Epithelial cell of esophagus (primary cell): ENCODE measurements at regions not wholly inside any gene's neighbourhood (a gene's known extent, or its start where the extent isn't known, plus 50 kb on each side); places are given as distances from the start of the nearest gene placed in this dataset.

Source experiments
- DNase-seq: peaks from one replicate; pipeline ENCODE4 v3.0.0; 2010; ENCODE audit warnings: low read depth
- H3K4me3 ChIP-seq: 2 replicates; pipeline ENCODE4 v1.5.1; 2011; ENCODE audit warnings: mild to moderate bottlenecking, low read length, control low read depth
- CTCF ChIP-seq: IDR thresholded peaks from 2 replicates; pipeline ENCODE4 v1.5.1; 2011; ENCODE audit warnings: low read depth, mild to moderate bottlenecking, low read length, control low read depth, inconsistent platforms; ENCODE audit not compliant: insufficient read depth; ENCODE audit errors: missing control alignments

- H3K4me3 ChIP-seq = no peak overlapping the region
- TF ChIP-seq CTCF = no peak
- no peak for DNase-seq
These were observed 207.4 kb upstream of the CHRM3 start for GRCh38 chr1:239178961-239179360.

GRCh38 chr1:239174880-239175279, 211.5 kb upstream of the CHRM3 start:
- TF ChIP-seq CTCF = no peak
- H3K4me3 ChIP-seq = no peak overlapping the region
- no peak for DNase-seq

- DNase-seq = no peak
- TF ChIP-seq CTCF = no peak
These were observed 215.5 kb upstream of the CHRM3 start for GRCh38 chr1:239170828-239171227.

GRCh38 chr1:239169276-239169675, 217.1 kb upstream of the CHRM3 start:
- no peak for TF ChIP-seq CTCF
- H3K4me3 ChIP-seq = no peak overlapping the region
- peak; percentile 62 for DNase-seq

More at GRCh38 chr1:239170828-239171227, 215.5 kb upstream of the CHRM3 start:
- H3K4me3 ChIP-seq = no peak overlapping the region

- H3K4me3 ChIP-seq = no peak overlapping the region
- TF ChIP-seq CTCF = no peak
- peak; percentile 86 for DNase-seq
These were observed 221.8 kb upstream of the CHRM3 start for GRCh38 chr1:239164451-239165180.

- TF ChIP-seq CTCF = no peak
- no peak overlapping the region for H3K4me3 ChIP-seq
- no peak for DNase-seq
These were observed 230.8 kb upstream of the CHRM3 start for GRCh38 chr1:239155466-239156091.

GRCh38 chr1:239151937-239152336, 234.4 kb upstream of the CHRM3 start:
- TF ChIP-seq CTCF = no peak
- H3K4me3 ChIP-seq = no peak overlapping the region
- no peak for DNase-seq
